Endodermal cell (in vitro differentiated cells): ENCODE measurements at regions not wholly inside any gene's neighbourhood (a gene's known extent, or its start where the extent isn't known, plus 50 kb on each side); places are given as distances from the start of the nearest gene placed in this dataset.

ENCODE experiments used
- DNase-seq: peaks from one replicate; pipeline ENCODE4 v3.0.0-alpha.2; 2017
- H3K27ac ChIP-seq: 2 replicates; pipeline ENCODE4 v1.5.1; 2013; ENCODE audit warnings: mild to moderate bottlenecking, low read depth, low read length, moderate library complexity
- H3K27me3 ChIP-seq: 2 replicates; pipeline ENCODE4 v1.6.1; 2013; ENCODE audit warnings: mild to moderate bottlenecking, low read length, moderate library complexity; ENCODE audit not compliant: insufficient read depth, control insufficient read depth, poor library complexity, severe bottlenecking
- H3K36me3 ChIP-seq: 2 replicates; pipeline ENCODE4 v1.7.0; 2013; ENCODE audit warnings: mild to moderate bottlenecking, low read length, moderate library complexity; ENCODE audit not compliant: control insufficient read depth, insufficient read depth
- H3K4me1 ChIP-seq: one replicate; pipeline ENCODE4 v1.7.0; 2013; ENCODE audit warnings: low read length; ENCODE audit not compliant: control insufficient read depth, insufficient read depth
- H3K4me3 ChIP-seq: 2 replicates; pipeline ENCODE4 v1.5.1; 2013; ENCODE audit warnings: mild to moderate bottlenecking, low read length, moderate library complexity
- H3K9ac ChIP-seq: 2 replicates; pipeline ENCODE4 v1.6.1; 2013; ENCODE audit warnings: mild to moderate bottlenecking, low read length, moderate library complexity; ENCODE audit not compliant: poor library complexity, severe bottlenecking; ENCODE audit errors: extremely low read depth
- H3K9me3 ChIP-seq: 2 replicates; pipeline ENCODE4 v1.6.1; 2013; ENCODE audit warnings: mild to moderate bottlenecking, low read length, moderate library complexity; ENCODE audit not compliant: control insufficient read depth
- H3K27ac Mint-ChIP-seq: 2 replicates; pipeline ENCODE4 v1.8.0; 2020; ENCODE audit warnings: mixed read lengths
- H3K27me3 Mint-ChIP-seq: 2 replicates; pipeline ENCODE4 v1.8.0; 2021; ENCODE audit warnings: mild to moderate bottlenecking, mixed read lengths; ENCODE audit not compliant: insufficient read depth
- H3K36me3 Mint-ChIP-seq: 2 replicates; pipeline ENCODE4 v1.8.0; 2020; ENCODE audit warnings: low read depth, mixed read lengths
- H3K4me1 Mint-ChIP-seq: 2 replicates; pipeline ENCODE4 v1.8.0; 2020; ENCODE audit warnings: mixed read lengths
- H3K4me3 Mint-ChIP-seq: 2 replicates; pipeline ENCODE4 v1.8.0; 2020; ENCODE audit warnings: mild to moderate bottlenecking, moderate library complexity, mixed read lengths
- H3K9me3 Mint-ChIP-seq: 2 replicates; pipeline ENCODE4 v1.8.0; 2020; ENCODE audit warnings: mild to moderate bottlenecking, mixed read lengths
- whole genome bisulfite sequencing, 2 experiments: methylation state at CpG; one replicate each; pipeline versions ENCODE4 v1.1.5 to v1.1.7; 2013; ENCODE audit warnings: missing lambda C conversion rate in 2 of 2, mixed read lengths in 1 of 2; ENCODE audit not compliant: insufficient coverage in 1 of 2, insufficient read length in 1 of 2; 5-methylcytosine and 5-hydroxymethylcytosine counted together
- TF ChIP-seq, protein P1 (sequence below): fragments of 200-600 bp; sonication (generic); conservative IDR thresholded peaks from 2 replicates; pipeline ENCODE4 v1.5.0; 2021; ENCODE audit warnings: antibody characterized with exemption, mild to moderate bottlenecking

DNA sequence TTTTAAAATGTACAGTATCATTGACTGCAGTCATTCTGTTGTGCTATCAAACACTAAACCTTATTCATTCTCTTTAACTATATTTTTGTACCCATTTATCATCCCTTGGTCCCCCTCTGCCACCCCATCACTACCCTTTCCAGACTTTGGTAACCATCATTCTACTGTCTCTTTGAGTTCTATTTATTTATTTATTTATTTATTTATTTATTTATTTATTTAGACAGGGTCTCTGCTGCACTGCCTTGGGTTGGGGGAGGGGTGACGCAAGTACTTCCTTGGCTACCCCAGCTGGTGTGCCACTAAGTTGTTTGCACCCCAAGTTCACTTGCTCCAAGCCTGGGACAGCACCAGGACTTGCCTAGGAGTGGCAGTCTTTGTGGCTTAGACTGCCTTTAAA, 427.8 kb upstream of the NOVA1 start:
- Mint-ChIP-seq H3K4me3 (no peak overlapping the region), H3K27me3 (no peaks in the 10 kb centered on the region), H3K36me3 (no peaks in the 10 kb centered on the region), H3K9me3 (no peaks in the 10 kb centered on the region), H3K4me1 (no peaks in the 10 kb centered on the region), H3K27ac (no peak overlapping the region)
- no peaks in the 10 kb centered on the region for H3K27me3 ChIP-seq
- DNase-seq, result no peak
- H3K9me3 ChIP-seq, result no peaks in the 10 kb centered on the region
- 96% methylated on average over 1 of the region's 1 CpG; no CpG with 5 or more reads in 1 of the 2 experiments for WGBS, 2 experiments
- H3K4me3 ChIP-seq, result no peak overlapping the region
- TF ChIP-seq, protein P1, sequence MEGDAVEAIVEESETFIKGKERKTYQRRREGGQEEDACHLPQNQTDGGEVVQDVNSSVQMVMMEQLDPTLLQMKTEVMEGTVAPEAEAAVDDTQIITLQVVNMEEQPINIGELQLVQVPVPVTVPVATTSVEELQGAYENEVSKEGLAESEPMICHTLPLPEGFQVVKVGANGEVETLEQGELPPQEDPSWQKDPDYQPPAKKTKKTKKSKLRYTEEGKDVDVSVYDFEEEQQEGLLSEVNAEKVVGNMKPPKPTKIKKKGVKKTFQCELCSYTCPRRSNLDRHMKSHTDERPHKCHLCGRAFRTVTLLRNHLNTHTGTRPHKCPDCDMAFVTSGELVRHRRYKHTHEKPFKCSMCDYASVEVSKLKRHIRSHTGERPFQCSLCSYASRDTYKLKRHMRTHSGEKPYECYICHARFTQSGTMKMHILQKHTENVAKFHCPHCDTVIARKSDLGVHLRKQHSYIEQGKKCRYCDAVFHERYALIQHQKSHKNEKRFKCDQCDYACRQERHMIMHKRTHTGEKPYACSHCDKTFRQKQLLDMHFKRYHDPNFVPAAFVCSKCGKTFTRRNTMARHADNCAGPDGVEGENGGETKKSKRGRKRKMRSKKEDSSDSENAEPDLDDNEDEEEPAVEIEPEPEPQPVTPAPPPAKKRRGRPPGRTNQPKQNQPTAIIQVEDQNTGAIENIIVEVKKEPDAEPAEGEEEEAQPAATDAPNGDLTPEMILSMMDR, result no peak
- no peak overlapping the region for H3K9ac ChIP-seq
- H3K36me3 ChIP-seq, result no peaks in the 10 kb centered on the region
- no peaks in the 10 kb centered on the region for H3K4me1 ChIP-seq
- no peak overlapping the region for H3K27ac ChIP-seq

DNA sequence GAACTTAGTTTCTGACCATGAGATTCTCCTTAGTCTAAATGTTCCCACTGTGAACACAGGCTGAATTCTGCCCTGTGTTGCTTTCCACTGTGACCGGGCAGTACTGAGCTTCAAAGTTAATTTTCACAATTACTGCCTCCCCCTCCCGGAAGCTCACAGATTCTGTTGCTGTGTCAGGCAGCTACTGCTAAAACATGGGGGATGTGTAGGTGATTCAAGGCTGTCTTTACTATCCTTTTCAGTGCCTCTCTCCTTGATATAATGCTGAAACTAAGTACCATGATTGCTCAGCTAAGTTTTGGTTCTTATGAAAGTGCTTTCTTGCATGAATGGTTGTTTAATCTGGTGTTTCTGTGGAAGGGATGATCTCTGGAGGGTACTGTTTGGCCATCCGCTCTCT, 428.3 kb upstream of the NOVA1 start:
- TF ChIP-seq, protein P1, result no peak
- no peak overlapping the region for H3K9ac ChIP-seq

DNA sequence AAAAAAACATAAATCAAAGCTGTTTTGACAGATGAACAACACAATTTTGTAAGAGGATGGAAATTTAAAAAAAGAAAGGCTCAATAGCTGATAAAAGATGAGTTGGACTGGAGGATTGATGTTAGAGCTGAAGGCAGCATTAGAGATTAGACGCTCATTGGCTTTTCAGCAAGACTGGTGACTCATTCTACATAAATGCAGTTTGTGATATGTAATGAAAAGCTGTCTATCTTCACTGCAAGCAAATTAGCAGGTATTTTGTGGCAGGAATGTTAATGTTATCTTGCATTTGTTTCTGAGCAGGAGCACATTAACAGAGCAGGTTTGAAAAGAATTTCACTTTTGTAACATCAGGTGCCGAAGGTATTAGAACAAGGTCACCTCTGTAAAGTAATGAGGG, 442.7 kb upstream of the NOVA1 start:
- H3K36me3 ChIP-seq, result no peaks in the 10 kb centered on the region
- Mint-ChIP-seq H3K27me3 (no peaks in the 10 kb centered on the region), H3K4me1 (peaks cover 10% of the 10 kb centered on the region), H3K27ac (no peak overlapping the region), H3K9me3 (no peaks in the 10 kb centered on the region), H3K36me3 (no peaks in the 10 kb centered on the region), H3K4me3 (no peak overlapping the region)
- TF ChIP-seq, protein P1, result no peak
- no peaks in the 10 kb centered on the region for H3K9me3 ChIP-seq
- peak overlapping the region; percentile 16 for H3K4me3 ChIP-seq
- H3K27me3 ChIP-seq, result no peaks in the 10 kb centered on the region
- no peak overlapping the region for H3K9ac ChIP-seq
- no peak overlapping the region for H3K27ac ChIP-seq
- H3K4me1 ChIP-seq, result peaks cover 5% of the 10 kb centered on the region
- WGBS, 2 experiments, result 52 to 70% methylated on average over 2 of the region's 2 CpGs
- no peak for DNase-seq

More for the DNA sequence above, 428.3 kb upstream of the NOVA1 start:
- Histone ChIP-seq H3K36me3 (no peaks in the 10 kb centered on the region), H3K4me3 (no peak overlapping the region), H3K4me1 (no peaks in the 10 kb centered on the region), H3K27me3 (no peaks in the 10 kb centered on the region), H3K9me3 (no peaks in the 10 kb centered on the region), H3K27ac (no peak overlapping the region)
- WGBS, 2 experiments, result 80 to 92% methylated on average over 1 to 2 of the region's 3 CpGs
- Mint-ChIP-seq H3K27ac (no peak overlapping the region), H3K27me3 (no peaks in the 10 kb centered on the region), H3K9me3 (no peaks in the 10 kb centered on the region), H3K4me1 (no peaks in the 10 kb centered on the region), H3K4me3 (no peak overlapping the region), H3K36me3 (no peaks in the 10 kb centered on the region)
- no peak for DNase-seq
